ENCODE measurements at regions not wholly inside any gene's neighbourhood (a gene's known extent, or its start where the extent isn't known, plus 50 kb on each side); places are given as distances from the start of the nearest gene placed in this dataset.

DNA sequence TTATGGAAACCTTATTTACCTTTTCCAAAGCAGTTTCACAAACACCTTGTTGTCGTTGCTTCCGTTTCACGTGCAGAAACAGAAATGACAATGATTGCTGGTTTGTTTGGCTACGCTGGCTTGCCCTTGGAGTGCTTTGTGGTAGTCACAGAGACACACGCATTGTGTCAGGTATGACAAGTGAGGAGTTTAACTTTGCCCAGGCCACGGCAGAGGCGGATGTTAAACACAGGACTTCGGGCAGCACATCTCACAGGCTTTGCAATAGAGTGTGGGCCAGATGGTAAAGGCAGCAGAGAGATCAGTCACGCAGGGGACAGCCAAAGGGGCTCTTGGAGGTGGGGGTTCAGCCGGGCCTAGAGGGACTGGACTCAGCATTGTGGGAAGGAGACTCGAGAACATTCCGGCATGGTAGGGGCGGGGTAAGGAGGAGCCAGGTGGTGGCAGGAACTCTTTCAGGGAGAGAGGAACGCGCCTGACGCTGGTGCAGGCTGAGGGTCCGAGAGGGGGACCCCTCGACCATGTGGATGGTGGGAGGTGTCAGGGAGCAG lies 59.8 kb upstream of the KCNA1 start (continued):
- TF ChIP-seq, protein P1, sequence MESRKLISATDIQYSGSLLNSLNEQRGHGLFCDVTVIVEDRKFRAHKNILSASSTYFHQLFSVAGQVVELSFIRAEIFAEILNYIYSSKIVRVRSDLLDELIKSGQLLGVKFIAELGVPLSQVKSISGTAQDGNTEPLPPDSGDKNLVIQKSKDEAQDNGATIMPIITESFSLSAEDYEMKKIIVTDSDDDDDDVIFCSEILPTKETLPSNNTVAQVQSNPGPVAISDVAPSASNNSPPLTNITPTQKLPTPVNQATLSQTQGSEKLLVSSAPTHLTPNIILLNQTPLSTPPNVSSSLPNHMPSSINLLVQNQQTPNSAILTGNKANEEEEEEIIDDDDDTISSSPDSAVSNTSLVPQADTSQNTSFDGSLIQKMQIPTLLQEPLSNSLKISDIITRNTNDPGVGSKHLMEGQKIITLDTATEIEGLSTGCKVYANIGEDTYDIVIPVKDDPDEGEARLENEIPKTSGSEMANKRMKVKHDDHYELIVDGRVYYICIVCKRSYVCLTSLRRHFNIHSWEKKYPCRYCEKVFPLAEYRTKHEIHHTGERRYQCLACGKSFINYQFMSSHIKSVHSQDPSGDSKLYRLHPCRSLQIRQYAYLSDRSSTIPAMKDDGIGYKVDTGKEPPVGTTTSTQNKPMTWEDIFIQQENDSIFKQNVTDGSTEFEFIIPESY (IDR thresholded peaks at IDR 0.05; ENCODE audit: extremely low read depth, insufficient replicate concordance, low read length): no peak
- no peak for TF ChIP-seq EGR1 (IDR thresholded peaks at IDR 0.05; ENCODE audit: low read depth)
- TF ChIP-seq EZH2phosphoT487 (IDR thresholded peaks at IDR 0.05; ENCODE audit: borderline replicate concordance): no peak
- no peak for TF ChIP-seq POLR2AphosphoS5 (IDR thresholded peaks at IDR 0.05; ENCODE audit: low read depth, low read length)
- no peak for TF ChIP-seq RAD21 (IDR thresholded peaks at IDR 0.05; ENCODE audit: low read depth)
- TF ChIP-seq ZFX (IDR thresholded peaks at IDR 0.05): no peak
- no peak for TF ChIP-seq FOSL1 (IDR thresholded peaks at IDR 0.05; ENCODE audit: low read depth)
- no peak for TF ChIP-seq SIN3A (IDR thresholded peaks at IDR 0.05; ENCODE audit: low read depth)

- ChIA-PET CTCF (interaction anchor here (1.2 kb wide), 1 partner anchor 139 kb away, joined by 3 read pairs; no protein-coding TSS in a partner anchor), POLR2A (no interaction called here), RAD21 (ENCODE audit: low non-redundant PET in 1 of 2, low total read pairs in 2 of 2, uncharacterized antibody in 2 of 2, unreplicated experiment in 2 of 2) (no interaction called here)
- no TSS peak for BruUV-seq (replicated peaks)
- no peak for DNase-seq (ENCODE audit: low read depth, low spot score)
- Histone ChIP-seq H3K4me2 (ENCODE audit: low read length) (no peak overlapping the region), H3K27ac (ENCODE audit: low read depth, low read length) (no peak overlapping the region), H3K27me3 (ENCODE audit: insufficient read depth, low read length) (peaks cover 16% of the 10 kb centered on the region; the same call in 1 of the 2 replicates), H3K4me1 (ENCODE audit: control insufficient read depth in 1 of 2, insufficient read depth in 2 of 2, low read length in 2 of 2) (no peaks in the 10 kb centered on the region), H3K4me3 (replicated peaks in 1 of 2; ENCODE audit: low read depth in 1 of 2, low read length in 2 of 2) (no peak overlapping the region), H3K79me2 (ENCODE audit: insufficient read depth, low read length) (no peaks in the 10 kb centered on the region), H4K20me1 (ENCODE audit: insufficient read depth) (no peaks in the 10 kb centered on the region), H3K9me3 (ENCODE audit: control insufficient read depth in 1 of 2, insufficient read depth in 1 of 2, low read depth in 1 of 2, low read length in 2 of 2) (no peaks in the 10 kb centered on the region), H3K36me3 (ENCODE audit: control insufficient read depth in 1 of 2, insufficient read depth in 2 of 2, low read length in 2 of 2) (no peaks in the 10 kb centered on the region), H3K9me2 (ENCODE audit: insufficient read depth) (no peaks in the 10 kb centered on the region), H3K9ac (ENCODE audit: low read length) (no peak overlapping the region), H2AFZ (ENCODE audit: low read depth, low read length, poor library complexity, severe bottlenecking) (no peak overlapping the region)
- no peak for ATAC-seq
- intact Hi-C loops (cut with micrococcal nuclease): no loop called here
- TF ChIP-seq YY1 (IDR thresholded peaks at IDR 0.05; ENCODE audit: extremely low read depth, insufficient replicate concordance, low read depth, low read length) (no peak), TCF7L2 (IDR thresholded peaks at IDR 0.05; ENCODE audit: borderline replicate concordance, extremely low read depth, insufficient read depth, insufficient read length) (no peak), ELF1 (IDR thresholded peaks at IDR 0.05; ENCODE audit: borderline replicate concordance, low read depth) (no peak), EZH2 (IDR thresholded peaks at IDR 0.05) (no peak), JUND (IDR thresholded peaks at IDR 0.05) (no peak), POLR2A (IDR thresholded peaks at IDR 0.05; ENCODE audit: borderline replicate concordance, extremely low read depth, insufficient read depth, insufficient read length) (no peak), SRF (IDR thresholded peaks at IDR 0.05; ENCODE audit: low read depth) (no peak), ZNF274 (IDR thresholded peaks at IDR 0.05; ENCODE audit: low read depth, low read length) (no peak), RAD21 (IDR thresholded peaks at IDR 0.05; ENCODE audit: low read depth) (no peak), FOSL1 (IDR thresholded peaks at IDR 0.05; ENCODE audit: low read depth) (no peak), ZFX (IDR thresholded peaks at IDR 0.05) (no peak), SIN3A (IDR thresholded peaks at IDR 0.05; ENCODE audit: low read depth) (no peak), REST (IDR thresholded peaks at IDR 0.05; ENCODE audit: low read depth) (no peak), EZH2phosphoT487 (IDR thresholded peaks at IDR 0.05; ENCODE audit: borderline replicate concordance) (no peak), POLR2AphosphoS5 (IDR thresholded peaks at IDR 0.05; ENCODE audit: low read depth, low read length) (no peak)
- TF ChIP-seq, protein P1 (IDR thresholded peaks at IDR 0.05; ENCODE audit: extremely low read depth, insufficient replicate concordance, low read length): no peak
Observed at GRCh38 chr12:4850857-4851380, 58.8 kb upstream of the KCNA1 start.

Measured in HCT116 (cell line).